HepG2 (cell line): ENCODE measurements at regions not wholly inside any gene's neighbourhood (a gene's known extent, or its start where the extent isn't known, plus 50 kb on each side); places are given as distances from the start of the nearest gene placed in this dataset.
A peak's percentile ranks its signal among the peaks of the same experiment; 100 is the strongest.

Experiments
- CBFB ChIP-seq: sonication (generic); formaldehyde crosslinking; IDR thresholded peaks from 2 replicates; pipeline ENCODE4 v1.4.0; 2020; ENCODE audit warnings: missing genetic modification reagents
- CEBPG ChIP-seq: IDR thresholded peaks from 2 replicates; pipeline ENCODE4 v1.6.1; 2016
- GTF2F1 ChIP-seq: fragments of 150-350 bp; IDR thresholded peaks from 2 replicates; pipeline ENCODE4 v1.6.1; 2014; ENCODE audit warnings: low read length
- HOXA3 ChIP-seq: sonication (generic); formaldehyde crosslinking; IDR thresholded peaks from 2 replicates; pipeline ENCODE4 v1.5.0; 2020; ENCODE audit warnings: missing genetic modification reagents
- HOXD1 ChIP-seq: sonication (generic); formaldehyde crosslinking; IDR thresholded peaks from 2 replicates; pipeline ENCODE4 v1.5.0; 2020; ENCODE audit warnings: missing genetic modification reagents
- KLF6 ChIP-seq: IDR thresholded peaks from 2 replicates; pipeline ENCODE4 v1.8.0; 2016; ENCODE audit warnings: missing biosample characterization, missing genetic modification reagents
- NFYC ChIP-seq: IDR thresholded peaks from 2 replicates; pipeline ENCODE4 v1.6.1; 2016; ENCODE audit warnings: missing genetic modification reagents, missing compliant biosample characterization
- PRPF4 ChIP-seq: fragments of 200-400 bp; formaldehyde crosslinking; IDR thresholded peaks from 2 replicates; pipeline ENCODE4 v1.6.1; 2016; ENCODE audit warnings: low read length, low read depth; ENCODE audit not compliant: poor library complexity, severe bottlenecking
- SALL2 ChIP-seq: sonication (generic); formaldehyde crosslinking; IDR thresholded peaks from 2 replicates; pipeline ENCODE4 v1.8.1; 2023; ENCODE audit warnings: mild to moderate bottlenecking, missing genetic modification reagents, inconsistent platforms
- SP4 ChIP-seq: sonication (generic); formaldehyde crosslinking; IDR thresholded peaks from 2 replicates; pipeline ENCODE4 v1.8.1; 2023; ENCODE audit warnings: mild to moderate bottlenecking, missing genetic modification reagents
- TOPORS ChIP-seq: sonication (generic); formaldehyde crosslinking; IDR thresholded peaks from 2 replicates; pipeline ENCODE4 v1.8.0; 2023; ENCODE audit warnings: mild to moderate bottlenecking, missing genetic modification reagents
- ZBTB44 ChIP-seq: sonication (generic); formaldehyde crosslinking; IDR thresholded peaks from 2 replicates; pipeline ENCODE4 v1.4.0; 2020; ENCODE audit warnings: missing genetic modification reagents
- ZBTB49 ChIP-seq: sonication (generic); formaldehyde crosslinking; IDR thresholded peaks from 2 replicates; pipeline ENCODE4 v1.4.0; 2020; ENCODE audit warnings: missing genetic modification reagents, borderline replicate concordance
- ZKSCAN1 ChIP-seq: fragments of 150-350 bp; IDR thresholded peaks from 2 replicates; pipeline ENCODE4 v1.6.1; 2014; ENCODE audit warnings: low read length
- ZNF142 ChIP-seq: sonication (generic); formaldehyde crosslinking; IDR thresholded peaks from 2 replicates; pipeline ENCODE4 v1.4.0; 2020; ENCODE audit warnings: missing genetic modification reagents
- ZNF224 ChIP-seq: sonication (generic); formaldehyde crosslinking; IDR thresholded peaks from 2 replicates; pipeline ENCODE4 v1.5.0; 2020; ENCODE audit warnings: mild to moderate bottlenecking, missing genetic modification reagents
- ZNF24 ChIP-seq: fragments of 450-650 bp; IDR thresholded peaks from 2 replicates; pipeline ENCODE4 v1.6.1; 2017; ENCODE audit warnings: antibody characterized with exemption, mild to moderate bottlenecking
- ZNF264 ChIP-seq: sonication (generic); formaldehyde crosslinking; IDR thresholded peaks from 2 replicates; pipeline ENCODE4 v1.4.0; 2020; ENCODE audit warnings: missing genetic modification reagents
- ZNF619 ChIP-seq: sonication (generic); formaldehyde crosslinking; IDR thresholded peaks from 2 replicates; pipeline ENCODE4 v1.4.0; 2020; ENCODE audit warnings: mild to moderate bottlenecking, missing genetic modification reagents

GRCh38 chr6:6993503-6994237 is 114.1 kb upstream of the RREB1 start (continued):
- no peak for TF ChIP-seq ZNF142 (CRISPR knock-in tag)
- no peak for TF ChIP-seq ZKSCAN1
- no peak for TF ChIP-seq ZNF24
- TF ChIP-seq SP4: no peak
- no peak for TF ChIP-seq HOXA3 (CRISPR knock-in tag)
- TF ChIP-seq NFYC (CRISPR knock-in tag): no peak
- TF ChIP-seq ZBTB49: no peak
- TF ChIP-seq CEBPG: peak; percentile 69
- no peak for TF ChIP-seq ZNF619 (CRISPR knock-in tag)
- TF ChIP-seq PRPF4: no peak
- TF ChIP-seq KLF6 (CRISPR knock-in tag): no peak
- TF ChIP-seq ZBTB44 (CRISPR knock-in tag): no peak
- TF ChIP-seq SALL2: no peak
- TF ChIP-seq ZNF264: no peak
- no peak for TF ChIP-seq GTF2F1
- TF ChIP-seq TOPORS (CRISPR knock-in tag): no peak
- TF ChIP-seq CBFB (CRISPR knock-in tag): no peak
- TF ChIP-seq HOXD1 (CRISPR knock-in tag): peak; percentile 91; the same call in 1 of the 2 replicates
- no peak for TF ChIP-seq ZNF224 (CRISPR knock-in tag)
